T47D (cell line): ENCODE measurements at regions not wholly inside any gene's neighbourhood (a gene's known extent, or its start where the extent isn't known, plus 50 kb on each side); places are given as distances from the start of the nearest gene placed in this dataset.

Experiments
- DNase-seq, 2 experiments: peaks; one replicate each; pipeline versions ENCODE4 v3.0.0 to v3.0.0-alpha.2; 2011 to 2012; ENCODE audit warnings: low read depth in 1 of 2, low spot score in 1 of 2
- JUND ChIP-seq: IDR thresholded peaks from 2 replicates; pipeline ENCODE4 v1.6.1; 2012; ENCODE audit warnings: low read depth
- in situ Hi-C: cut with HindIII; loops from 2 replicates; pipeline ENCODE4 v1.10.0; 2016; ENCODE audit warnings: low sequenced_read_pairs, low pct_unique_long_range_greater_than_20kb

DNA sequence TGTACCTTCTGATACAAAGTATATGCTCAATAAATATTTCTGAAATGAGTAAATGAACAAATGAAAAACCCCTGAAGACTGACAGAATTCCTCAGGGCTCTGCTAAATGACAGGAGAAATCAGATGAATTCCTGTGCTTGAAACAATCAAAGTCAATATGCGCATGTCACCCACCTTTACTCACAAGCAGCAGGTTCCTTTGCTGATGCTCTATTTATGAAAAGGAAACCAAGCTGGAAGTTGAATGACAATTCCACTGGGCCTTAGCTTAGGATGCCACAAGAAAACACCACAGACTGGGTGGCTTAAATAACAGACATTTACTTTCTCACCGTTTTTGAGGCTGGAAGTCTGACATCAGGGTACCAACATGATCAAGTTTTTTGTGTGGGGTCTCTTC, 477.5 kb upstream of the TEX13C start:
- no peak for TF ChIP-seq JUND
- no peak for DNase-seq
- in situ Hi-C loops = no loop called here

DNA sequence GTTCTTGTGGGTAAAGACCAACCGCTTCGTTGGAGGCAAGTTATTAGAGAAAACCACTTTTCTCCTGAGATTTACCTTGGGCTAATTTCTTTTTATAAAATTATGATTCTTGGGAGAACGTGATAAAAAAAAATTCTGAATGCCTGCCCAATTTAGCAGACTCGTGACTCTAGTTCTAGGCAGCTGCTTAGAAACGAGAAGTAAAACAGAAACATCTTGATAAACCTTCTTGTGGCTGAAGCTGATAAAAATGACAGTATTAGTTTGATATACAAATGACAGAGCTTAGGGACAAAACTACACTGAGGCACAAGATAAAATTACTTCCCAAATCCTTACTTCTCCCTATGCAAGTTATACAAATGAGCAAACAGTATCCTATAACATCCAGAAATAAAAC, 458.9 kb upstream of the TEX13C start:
- in situ Hi-C loops = no loop called here
- TF ChIP-seq JUND = no peak
- no peak for DNase-seq

DNA sequence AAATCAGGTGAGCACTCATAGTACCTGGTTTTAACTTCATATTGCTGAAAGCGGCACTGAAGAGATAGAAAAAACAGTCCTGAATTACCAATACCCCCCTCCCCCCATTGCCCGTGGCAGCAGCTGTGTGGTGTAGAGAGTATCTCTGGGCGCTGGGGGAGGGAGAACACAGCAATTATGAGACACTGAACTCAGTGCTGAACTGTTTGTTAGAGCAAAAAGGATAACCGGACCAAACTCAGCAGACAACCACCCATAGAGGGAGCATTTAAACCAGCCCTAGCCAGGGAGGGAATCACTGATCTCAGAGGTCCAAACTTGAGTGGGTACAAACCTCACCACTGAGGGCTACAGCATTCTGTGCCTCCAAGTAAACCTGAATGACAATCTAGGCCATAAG, 457.4 kb upstream of the TEX13C start:
- in situ Hi-C loops = no loop called here
- no peak for TF ChIP-seq JUND
- peak in 1 of 2 experiments; percentile 1 for DNase-seq

DNA sequence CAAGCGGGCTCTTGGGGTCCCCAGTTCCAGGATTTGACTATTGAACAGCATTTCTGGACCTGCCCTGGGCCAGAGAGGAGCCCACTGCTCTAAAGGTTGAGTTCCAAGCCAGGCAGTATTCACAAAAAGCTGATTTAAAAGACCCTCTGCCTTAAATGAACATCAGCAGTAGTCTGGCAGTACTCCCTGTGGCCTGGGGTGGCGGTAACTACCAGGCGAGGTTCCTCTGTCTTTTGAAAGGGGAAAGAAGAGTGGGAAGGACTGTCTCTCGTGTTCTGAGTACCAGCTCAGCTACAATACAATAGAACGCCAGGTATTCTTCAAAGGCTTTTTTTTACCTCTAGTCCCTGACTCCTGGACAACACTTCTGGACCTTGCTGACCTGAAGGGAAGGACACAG, 456.4 kb upstream of the TEX13C start:
- DNase-seq = peak in 1 of 2 experiments; percentile 0
- in situ Hi-C loops = no loop called here

DNA sequence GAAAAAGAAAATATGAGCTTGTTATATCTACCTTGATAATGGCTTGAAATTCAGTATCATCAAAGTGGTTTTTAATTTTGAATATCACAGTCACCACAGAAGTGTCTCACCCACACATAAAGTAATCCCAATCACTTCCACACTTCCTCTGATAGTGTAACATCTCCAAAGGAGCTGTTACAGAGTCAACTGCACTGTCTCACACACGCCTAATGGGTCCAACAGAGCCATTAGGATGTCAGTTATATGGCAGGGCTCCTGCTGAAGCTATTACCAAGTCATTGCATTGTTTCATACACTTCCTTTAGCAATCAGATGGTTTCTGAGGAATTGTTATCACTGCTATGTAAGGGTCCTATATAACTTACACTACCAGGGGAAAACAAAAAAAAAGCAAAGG, 432.1 kb upstream of the TEX13C start:
- in situ Hi-C loops = no loop called here
- DNase-seq = no peak
- TF ChIP-seq JUND = no peak

More for the DNA sequence above, 456.4 kb upstream of the TEX13C start:
- TF ChIP-seq JUND = no peak

DNA sequence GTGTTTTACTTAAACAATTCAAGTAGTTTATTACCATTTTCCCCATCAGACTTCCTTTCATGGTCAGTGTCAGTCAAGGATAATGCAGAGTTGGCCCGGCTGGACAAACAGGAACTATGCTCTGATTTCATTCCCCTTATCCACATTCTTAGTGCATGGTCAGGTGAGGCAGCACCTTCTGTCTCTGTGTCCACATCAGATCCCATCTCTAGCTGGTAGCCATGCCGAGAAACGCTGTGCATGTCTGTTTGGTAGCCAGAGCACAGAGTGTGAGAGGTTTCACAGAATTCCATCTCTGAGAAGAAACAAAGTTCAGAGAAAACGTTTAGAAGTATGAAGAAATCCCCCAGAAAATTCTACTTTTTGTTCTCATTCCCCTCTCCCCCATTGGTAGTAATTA, 423.7 kb upstream of the TEX13C start:
- DNase-seq = peak in 1 of 2 experiments; percentile 0
- no peak for TF ChIP-seq JUND
- in situ Hi-C loops = no loop called here

DNA sequence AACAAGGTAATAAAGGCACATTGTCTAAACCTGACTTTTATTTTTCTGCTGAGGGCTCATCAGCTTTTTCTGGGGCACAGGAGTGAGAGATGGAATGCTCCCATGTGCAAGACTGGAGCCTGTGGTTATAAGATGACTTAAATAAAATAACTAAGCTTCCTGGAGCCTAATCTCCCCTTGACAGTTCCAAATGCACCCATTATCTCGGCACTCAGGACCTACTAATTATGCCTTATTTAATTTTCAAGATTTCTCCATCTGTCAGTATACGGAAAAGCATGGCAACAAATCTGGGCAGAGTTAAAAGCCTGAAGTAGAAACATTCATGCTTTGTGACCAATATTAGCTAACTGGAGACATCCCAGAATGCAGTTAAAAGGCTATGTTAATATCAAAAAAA, 416.7 kb upstream of the TEX13C start:
- in situ Hi-C loops = no loop called here
- TF ChIP-seq JUND = no peak
- DNase-seq = no peak

DNA sequence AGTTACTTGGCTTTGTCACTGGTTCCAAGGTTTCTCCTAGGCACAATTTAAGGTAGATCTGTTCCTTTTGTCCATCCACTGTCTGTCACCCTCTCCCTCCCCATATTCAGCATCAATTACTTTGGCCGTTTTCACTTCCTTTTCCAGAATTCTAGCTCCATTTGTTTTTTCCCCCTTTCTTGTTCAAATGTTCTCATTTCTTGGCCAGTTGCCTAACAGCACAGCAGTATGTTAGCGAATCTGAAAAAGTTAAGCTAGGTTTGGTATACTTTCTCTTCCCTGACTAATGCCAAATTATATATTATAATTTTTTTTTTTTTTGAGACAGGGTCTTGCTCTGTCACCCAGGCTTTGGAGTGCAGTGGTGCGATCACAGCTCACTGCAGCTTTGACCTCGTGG, 409.1 kb upstream of the TEX13C start:
- in situ Hi-C loops = no loop called here
- no peak for TF ChIP-seq JUND
- DNase-seq = no peak

DNA sequence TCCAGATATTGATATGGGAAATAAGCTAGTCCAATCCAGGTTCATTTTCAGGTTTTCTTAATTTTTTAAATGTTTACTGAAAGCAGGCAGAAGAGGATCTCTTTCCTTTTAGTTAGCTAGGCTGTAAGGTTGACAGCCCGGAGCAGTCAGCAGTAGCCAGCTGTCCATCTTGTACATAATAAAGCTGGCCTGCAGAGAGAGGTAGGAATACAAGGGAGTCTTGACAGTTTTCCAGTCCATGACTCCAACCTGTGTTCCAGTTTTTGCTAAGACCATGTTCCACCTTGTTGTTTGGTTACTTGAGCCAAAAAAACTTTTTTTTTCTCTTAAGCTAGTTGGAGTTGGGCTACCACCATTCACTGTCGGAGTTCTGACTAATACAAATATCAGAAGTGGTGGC, 402.7 kb upstream of the TEX13C start:
- in situ Hi-C loops = no loop called here
- DNase-seq = no peak
- TF ChIP-seq JUND = no peak

DNA sequence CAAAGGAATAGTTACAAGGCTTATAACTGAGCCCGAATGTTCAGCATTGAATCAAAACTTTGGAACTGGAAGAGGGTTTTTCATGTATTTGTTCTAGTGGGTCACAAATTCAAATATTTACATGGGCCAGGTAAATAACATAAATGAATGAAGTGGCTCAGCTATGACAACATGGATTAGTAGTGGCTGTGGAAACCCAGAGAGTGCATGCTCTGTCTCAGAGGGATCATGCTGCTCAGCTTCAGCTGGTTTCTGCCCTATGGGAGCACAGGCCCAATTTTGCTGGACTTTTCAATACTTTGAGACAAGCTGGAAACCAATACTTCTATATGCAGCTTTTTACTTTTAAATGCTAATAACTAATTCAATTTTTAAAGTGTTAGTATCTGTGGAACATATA, 394.0 kb upstream of the TEX13C start:
- in situ Hi-C loops = no loop called here
- TF ChIP-seq JUND = no peak
- peak; percentile 0 to 3 for DNase-seq

DNA sequence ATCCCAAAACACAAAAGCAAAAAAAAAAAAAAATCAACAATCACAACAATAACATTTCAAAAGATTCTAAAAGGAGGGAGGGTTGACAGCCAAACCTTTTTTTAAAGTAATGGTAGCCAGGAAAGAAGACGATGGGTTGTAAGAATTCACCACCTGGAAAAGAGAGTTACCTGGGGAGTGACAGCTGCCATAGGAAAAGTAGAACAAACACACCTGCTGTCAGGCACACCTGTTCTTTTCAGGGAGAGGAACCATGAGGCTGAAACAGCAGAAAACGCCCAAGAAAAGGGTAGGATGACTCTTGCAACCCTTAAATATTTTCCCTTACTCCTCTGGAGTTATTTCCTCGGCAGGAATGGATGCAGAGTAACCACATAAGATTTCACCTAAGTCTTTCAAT, 388.4 kb upstream of the TEX13C start:
- TF ChIP-seq JUND = no peak
- no peak for DNase-seq
- in situ Hi-C loops = no loop called here

DNA sequence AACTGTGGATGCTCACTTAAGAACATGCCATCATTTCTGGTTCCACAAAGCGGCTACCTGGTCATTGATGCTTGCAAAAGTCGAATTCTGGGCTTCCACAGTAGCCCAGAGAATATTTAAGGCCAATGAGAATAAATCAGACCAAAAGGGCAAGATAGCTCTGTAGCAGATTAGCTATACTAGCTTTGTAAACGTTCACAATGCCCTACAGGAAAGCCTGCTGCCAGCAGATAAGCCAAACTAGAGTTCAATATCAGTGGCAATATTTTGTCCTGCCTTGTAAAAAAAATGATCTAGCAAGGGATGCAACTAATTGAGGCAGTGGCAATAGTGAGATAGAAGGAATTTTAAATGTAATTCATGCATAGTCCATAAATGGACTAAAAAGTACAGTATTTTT, 387.7 kb upstream of the TEX13C start:
- DNase-seq = no peak
- in situ Hi-C loops = no loop called here
- TF ChIP-seq JUND = no peak

DNA sequence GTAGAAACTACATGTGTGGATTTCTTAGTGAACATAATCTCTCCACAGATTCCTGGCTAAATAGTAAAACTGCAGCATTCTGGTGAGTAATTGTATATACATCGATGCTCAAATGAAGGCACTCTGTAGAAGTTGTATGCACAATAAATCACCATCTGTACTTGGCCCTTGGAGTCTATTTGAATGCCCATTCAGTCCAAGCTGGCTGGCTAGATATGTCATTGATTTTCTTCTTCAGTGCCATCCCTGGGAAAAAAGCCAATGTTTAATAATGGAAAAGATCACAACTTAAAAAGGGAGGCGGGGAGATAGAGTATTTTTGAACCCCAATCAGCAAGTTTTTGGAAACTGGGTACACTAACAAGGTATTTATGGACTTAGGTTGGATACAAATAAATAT, 381.0 kb upstream of the TEX13C start:
- no peak for DNase-seq
- in situ Hi-C loops = no loop called here
- TF ChIP-seq JUND = no peak

DNA sequence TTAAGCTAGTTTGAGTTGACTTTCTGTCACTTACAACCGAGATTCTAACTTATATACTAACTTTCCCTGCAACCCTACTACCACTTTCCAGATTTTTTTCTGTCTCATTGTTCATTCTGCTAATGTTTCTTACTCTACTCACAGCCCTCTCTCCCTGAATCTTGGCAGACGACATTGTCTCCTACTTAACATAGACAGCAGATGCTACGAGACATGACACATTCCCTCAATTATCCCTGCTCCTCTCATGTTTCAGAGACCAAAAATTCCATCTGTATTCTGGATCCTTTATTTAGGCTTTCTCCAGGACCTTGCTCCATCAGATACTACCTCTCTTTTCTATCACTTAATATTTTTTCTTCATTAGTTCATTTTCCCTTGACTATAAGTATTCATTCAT, 379.1 kb upstream of the TEX13C start:
- in situ Hi-C loops = no loop called here
- DNase-seq = no peak
- TF ChIP-seq JUND = no peak
